ENCODE measurements at regions not wholly inside any gene's neighbourhood (a gene's known extent, or its start where the extent isn't known, plus 50 kb on each side); places are given as distances from the start of the nearest gene placed in this dataset.

DNA sequence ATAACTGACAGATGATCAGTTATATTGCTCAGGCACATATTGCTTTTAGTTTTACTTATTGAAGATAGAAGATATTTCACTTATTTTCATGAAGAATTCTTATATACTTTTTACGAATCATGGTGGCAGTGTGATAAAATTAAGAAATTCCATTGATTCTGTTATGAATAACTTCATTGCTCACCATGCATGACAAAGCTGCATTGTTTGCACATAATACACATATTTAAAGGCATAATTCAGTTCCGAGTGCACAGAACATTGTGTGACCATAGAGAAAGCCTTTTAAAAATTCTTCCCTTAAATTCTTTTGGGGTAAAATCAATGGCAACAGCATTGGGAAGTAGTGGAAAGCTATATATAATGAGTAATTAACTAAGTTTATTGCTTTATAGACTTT is 82.5 kb upstream of the NAALADL2 start:
- no peak for DNase-seq

DNA sequence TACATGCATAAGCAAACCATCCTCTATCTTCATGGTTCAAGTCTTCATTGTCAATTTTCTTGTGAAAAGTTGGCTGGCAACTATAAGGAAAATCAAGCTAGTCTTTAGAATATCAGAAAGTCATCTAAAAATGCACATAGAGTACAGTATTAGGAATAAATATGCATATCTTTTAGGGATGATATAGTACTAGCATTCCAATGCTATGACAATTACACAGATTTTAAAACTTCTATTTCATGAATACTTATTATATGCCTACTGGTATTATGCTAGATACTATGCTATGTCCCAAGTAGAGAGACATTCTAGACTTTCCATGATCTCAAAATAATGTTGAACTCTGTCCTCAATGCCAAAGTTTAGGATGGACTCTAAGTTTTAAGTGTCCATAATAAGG is 81.3 kb upstream of the NAALADL2 start:
- no peak for DNase-seq

DNA sequence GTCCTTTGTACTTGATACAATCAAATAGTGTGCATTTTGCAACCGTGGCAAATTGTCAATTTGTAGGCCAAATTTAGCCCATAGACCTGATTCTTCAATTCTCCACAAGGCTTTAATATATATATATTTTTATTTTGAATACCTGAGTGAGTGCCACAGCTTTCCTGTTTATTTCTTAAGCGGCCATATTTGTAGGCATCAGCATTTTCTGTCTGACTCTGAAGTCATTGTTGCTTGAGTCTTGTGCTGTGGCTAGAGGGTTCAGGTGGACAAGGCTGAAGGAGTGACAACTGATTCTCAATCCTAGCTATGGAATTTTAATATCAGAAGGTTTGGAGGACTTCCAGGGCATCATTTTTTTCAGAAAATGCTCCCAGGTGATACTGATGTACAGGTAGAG is 75.6 kb upstream of the NAALADL2 start:
- DNase-seq, result no peak

DNA sequence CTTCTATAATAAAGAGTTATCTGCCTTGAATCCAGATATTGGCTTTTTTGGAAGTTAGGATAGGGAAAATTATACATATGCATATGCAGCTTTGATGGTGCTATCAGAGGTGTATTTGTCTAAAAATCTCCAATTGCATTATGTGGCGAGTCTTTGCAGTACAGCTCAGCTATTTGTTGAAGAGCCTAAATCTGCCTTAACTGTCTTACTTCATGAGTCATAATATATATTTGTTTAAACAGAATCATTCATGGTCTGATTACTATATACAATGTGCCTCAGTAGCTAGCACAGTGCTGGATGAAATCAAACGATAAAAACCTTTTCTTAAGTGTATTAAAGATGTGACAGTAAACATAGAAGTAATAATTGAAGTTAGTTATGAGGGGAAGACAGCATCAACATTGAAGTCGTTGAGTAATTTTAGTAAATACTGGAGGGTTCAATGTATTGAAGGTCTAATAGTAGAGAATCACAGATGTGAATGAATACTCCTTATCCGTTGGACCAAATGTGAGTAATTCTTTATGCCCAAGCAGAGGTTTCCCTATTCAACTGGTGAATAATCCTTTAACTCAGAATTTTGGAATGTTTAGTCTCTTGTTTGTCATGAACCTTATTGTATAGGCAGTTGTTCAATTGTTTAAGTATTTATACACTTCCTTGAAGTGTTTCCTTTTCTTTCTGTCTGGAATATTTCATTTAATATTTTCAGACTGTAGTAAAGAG is 74.8 kb upstream of the NAALADL2 start:
- no peak for DNase-seq

DNA sequence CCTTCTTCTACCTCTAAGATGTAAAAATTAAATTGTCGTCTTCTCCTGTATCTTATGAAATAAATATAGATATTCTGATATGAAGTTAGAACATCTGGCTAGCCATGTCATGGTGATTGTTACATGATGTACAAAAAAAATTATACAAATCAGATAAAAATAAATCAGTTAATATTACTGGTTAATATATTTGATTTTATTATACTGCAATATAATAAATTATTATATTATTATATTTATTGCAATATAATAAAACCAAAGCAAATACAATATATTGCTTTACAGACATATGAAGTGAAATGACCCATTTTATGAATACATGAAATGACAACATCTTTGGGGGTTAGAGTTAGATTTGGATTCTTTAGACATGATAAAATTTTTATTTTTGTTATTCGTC is 72.3 kb upstream of the NAALADL2 start:
- no peak for DNase-seq

DNA sequence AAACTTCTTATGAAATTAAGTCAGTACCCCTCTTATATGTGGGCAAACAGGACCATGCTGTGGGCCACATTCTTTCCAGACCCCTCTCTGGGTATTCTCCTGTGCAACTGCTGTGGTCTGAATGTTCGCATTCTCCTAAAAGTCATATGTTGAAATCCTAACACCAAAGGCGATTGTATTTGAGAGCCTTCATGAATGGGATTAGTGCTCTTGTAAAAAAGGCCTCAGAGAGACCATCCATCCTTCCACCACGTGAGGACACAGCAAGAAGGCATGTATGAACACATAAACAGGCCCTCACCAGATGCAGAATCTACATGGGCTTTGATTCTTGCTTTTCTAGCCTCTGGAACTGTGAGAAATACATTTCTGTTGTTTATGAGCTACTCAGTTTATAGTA is 68.0 kb upstream of the NAALADL2 start:
- no peak for DNase-seq

DNA sequence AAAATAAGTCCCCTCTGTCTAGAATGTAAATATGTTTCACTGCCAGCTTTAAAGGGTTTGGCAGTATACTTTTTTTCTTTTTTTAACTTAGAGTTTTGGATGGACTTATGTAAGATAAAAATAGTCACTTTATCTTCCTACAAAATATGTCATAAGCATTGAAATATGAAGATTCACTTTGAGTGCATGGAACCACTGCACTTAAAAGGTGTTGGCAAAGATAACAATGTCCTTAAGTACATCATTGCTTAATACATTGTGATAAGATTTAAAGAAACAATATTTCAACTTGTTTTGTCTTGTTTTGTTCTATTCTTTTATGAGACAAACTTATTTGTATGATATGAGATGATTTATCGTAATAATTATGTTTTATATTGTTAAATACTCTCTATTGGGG is 66.3 kb upstream of the NAALADL2 start:
- peak in 1 of 3 donors; percentile 10 for DNase-seq

All from muscle of back (tissue), 3 donors.